HepG2 (cell line): ENCODE measurements at regions not wholly inside any gene's neighbourhood (a gene's known extent, or its start where the extent isn't known, plus 50 kb on each side); places are given as distances from the start of the nearest gene placed in this dataset.

Source experiments
- ATAC-seq: fragments of 200-7000 bp; cut with Tn5 transposase; 3 replicates; pipeline ENCODE4 v1.9.1; 2020; ENCODE audit warnings: mild to moderate bottlenecking, moderate library complexity
- BruUV-seq: library from RNA; stranded (reverse); fragments of 400-500 nt; replicated peaks from 2 replicates; lab custom pipeline; 2021; lab: Mats Ljungman, UMichigan
- CTCF ChIA-PET: fragments of 300-600 bp; formaldehyde crosslinking; extraction: SDS; loops from one replicate; lab custom pipeline; 2021; ENCODE audit warnings: low total read pairs, inconsistent platforms, low intra/inter-chr PET ratio; lab: Yijun Ruan, JAX
- POLR2A ChIA-PET: fragments of 350-600 bp; sonication (Branson Sonifier 250); formaldehyde crosslinking; loops from one replicate; lab custom pipeline; 2020; ENCODE audit warnings: antibody characterized with exemption, inconsistent platforms; lab: Yijun Ruan, JAX
- DNase-seq: peaks from one replicate; pipeline ENCODE4 v3.0.0-alpha.2; 2015; ENCODE audit warnings: low spot score
- FAIRE-seq: peaks from 3 replicates; lab custom pipeline; 2011; peaks lifted over from hg19 to GRCh38; lab: Jason Lieb, UNC
- H2AFZ ChIP-seq: one replicate; pipeline ENCODE4 v1.6.1; 2011; ENCODE audit warnings: low read length, inconsistent platforms
- H3K27ac ChIP-seq: fragments of 300-600 bp; 3 replicates; pipeline ENCODE4 v1.8.0; 2011; ENCODE audit warnings: mixed run types, mild to moderate bottlenecking, mixed read lengths, low read length, inconsistent platforms; ENCODE audit not compliant: insufficient read depth; ENCODE audit errors: extremely low read length
- H3K27me3 ChIP-seq, 2 experiments: fragments of 200-600 bp in 1 of 2; 2 replicates in 1 of 2; 3 replicates in 1 of 2; pipeline versions ENCODE4 v1.6.0 to v1.8.0; 2011; ENCODE audit warnings: low read length in 2 of 2, mild to moderate bottlenecking in 2 of 2, moderate library complexity in 2 of 2, inconsistent platforms in 1 of 2; ENCODE audit not compliant: insufficient read depth in 2 of 2, control insufficient read depth in 1 of 2
- H3K36me3 ChIP-seq, 2 experiments: fragments of 200-600 bp in 1 of 2; replicated peaks in 1 of 2; 2 replicates in 1 of 2; 3 replicates in 1 of 2; pipeline versions ENCODE4 v1.5.1 to v1.8.0; 2011; ENCODE audit warnings: low read length in 2 of 2, inconsistent platforms in 1 of 2; ENCODE audit not compliant: insufficient read depth in 2 of 2, control insufficient read depth in 1 of 2
- H3K4me1 ChIP-seq: 2 replicates; pipeline ENCODE4 v1.5.1; 2012; ENCODE audit warnings: low read length, inconsistent platforms; ENCODE audit not compliant: insufficient read depth
- H3K4me2 ChIP-seq: 2 replicates; pipeline ENCODE4 v1.6.0; 2011; ENCODE audit warnings: low read depth, low read length, inconsistent platforms
- H3K4me3 ChIP-seq, 3 experiments: fragments of 200-600 bp in 1 of 3; sonication (generic), shearing (Covaris generic) in 1 of 3; replicated peaks in 1 of 3; 2 replicates each; pipeline ENCODE4 v1.5.1; 2011 to 2016; ENCODE audit warnings: low read length in 3 of 3, inconsistent platforms in 2 of 3, low read depth in 2 of 3, mild to moderate bottlenecking in 2 of 3, control low read depth in 1 of 3, mixed read lengths in 1 of 3; ENCODE audit not compliant: insufficient read depth in 1 of 3
- H3K79me2 ChIP-seq: one replicate; pipeline ENCODE4 v1.6.1; 2011; ENCODE audit warnings: low read length, inconsistent platforms; ENCODE audit not compliant: insufficient read depth
- H3K9ac ChIP-seq: 2 replicates; pipeline ENCODE4 v1.6.0; 2011; ENCODE audit warnings: mild to moderate bottlenecking, low read depth, low read length, inconsistent platforms; ENCODE audit not compliant: insufficient read depth
- H3K9me3 ChIP-seq: 2 replicates; pipeline ENCODE4 v1.5.1; 2012; ENCODE audit warnings: mild to moderate bottlenecking, low read length
- H4K20me1 ChIP-seq: 2 replicates; pipeline ENCODE4 v1.6.0; 2011; ENCODE audit warnings: inconsistent platforms, mild to moderate bottlenecking, low read length, moderate library complexity; ENCODE audit not compliant: insufficient read depth
- BHLHE40 ChIP-seq: IDR thresholded peaks from 2 replicates; pipeline ENCODE4 v1.6.1; 2011; ENCODE audit warnings: low read length, improper control_type of control experiment
- GTF3A ChIP-seq: sonication (generic); formaldehyde crosslinking; conservative IDR thresholded peaks from 2 replicates; pipeline ENCODE4 v1.4.0; 2020; ENCODE audit warnings: mild to moderate bottlenecking, missing genetic modification reagents
- KMT2A ChIP-seq: sonication (generic); formaldehyde crosslinking; IDR thresholded peaks from 2 replicates; pipeline ENCODE4 v1.4.0; 2020; ENCODE audit warnings: missing genetic modification reagents
- MIER3 ChIP-seq: IDR thresholded peaks from 2 replicates; pipeline ENCODE4 v1.6.1; 2016; ENCODE audit warnings: missing compliant biosample characterization, borderline replicate concordance
- NR3C1 ChIP-seq: sonication (generic); formaldehyde crosslinking; IDR thresholded peaks from 2 replicates; pipeline ENCODE4 v1.4.0; 2020; ENCODE audit warnings: missing genetic modification reagents
- ZNF552 ChIP-seq: sonication (generic); formaldehyde crosslinking; IDR thresholded peaks from 2 replicates; pipeline ENCODE4 v1.9.0; 2022; ENCODE audit warnings: missing genetic modification reagents, mild to moderate bottlenecking, borderline replicate concordance
- WGBS: methylation state at CpG from one replicate; pipeline ENCODE4 v1.1.6; 2017; ENCODE audit warnings: low lambda C conversion rate; 5-methylcytosine and 5-hydroxymethylcytosine counted together
- in situ Hi-C: cut with HindIII; loops from 2 replicates; pipeline ENCODE4 v1.10.0; 2017; ENCODE audit warnings: low pct_unique_long_range_greater_than_20kb; ENCODE audit not compliant: extremely low pct_ligation_motif_present
- intact Hi-C: fragments of 100-400 bp; cut with micrococcal nuclease; formaldehyde crosslinking; loops from one replicate; pipeline ENCODE4 v1.10.0; 2022; ENCODE audit not compliant: unreplicated experiment
- TF ChIP-seq, protein P1 (sequence below): sonication (generic); formaldehyde crosslinking; IDR thresholded peaks from 2 replicates; pipeline ENCODE4 v1.8.1; 2023; ENCODE audit warnings: missing genetic modification reagents, mild to moderate bottlenecking, borderline replicate concordance
- TF ChIP-seq, protein P2 (sequence below): sonication (generic); formaldehyde crosslinking; IDR thresholded peaks from 2 replicates; pipeline ENCODE4 v1.4.0; 2020; ENCODE audit warnings: missing genetic modification reagents
- TF ChIP-seq, protein P3 (sequence below): sonication (generic); formaldehyde crosslinking; IDR thresholded peaks from 2 replicates; pipeline ENCODE4 v1.5.1; 2020; ENCODE audit warnings: mild to moderate bottlenecking, missing genetic modification reagents
- TF ChIP-seq, protein P4 (sequence below): sonication (generic); formaldehyde crosslinking; IDR thresholded peaks from one replicate; pipeline ENCODE4 v1.5.1; 2020; ENCODE audit warnings: mild to moderate bottlenecking, missing genetic modification reagents; ENCODE audit errors: not compliant biosample characterization
- TF ChIP-seq, protein P5 (sequence below): IDR thresholded peaks from 2 replicates; pipeline ENCODE4 v1.6.1; 2016; ENCODE audit warnings: low read depth, borderline replicate concordance

DNA sequence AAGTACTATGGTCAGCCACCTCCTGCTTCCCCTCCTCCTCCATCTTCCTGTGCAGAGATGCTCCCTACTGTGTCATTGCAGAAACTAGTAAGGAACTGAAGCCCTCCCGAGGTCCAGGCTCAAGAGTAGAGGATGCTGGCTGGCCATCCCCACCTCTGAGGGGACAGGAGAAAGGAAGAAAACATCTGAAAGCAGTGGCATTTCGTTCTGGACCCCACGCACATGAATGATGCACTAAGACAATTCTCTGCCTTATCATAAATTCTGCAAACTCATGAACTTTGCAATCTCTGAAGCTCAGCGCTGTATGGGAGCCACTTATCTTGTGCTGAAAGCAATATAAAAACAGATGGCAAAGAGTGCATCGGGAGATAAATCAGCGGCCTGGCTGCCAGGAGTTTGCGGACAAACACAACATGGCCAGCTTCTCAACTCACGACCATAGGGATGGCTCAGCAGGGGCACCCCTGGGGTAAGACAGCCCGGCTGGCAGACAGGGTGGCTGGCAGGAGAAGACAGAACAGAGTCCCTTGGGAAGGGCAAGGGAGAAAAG is 306.4 kb downstream of the NXPE2 start:
- FAIRE-seq (no peak), ATAC-seq (no peak), DNase-seq (no peak)
- Histone ChIP-seq H3K27ac (no peak overlapping the region), H2AFZ (no peak overlapping the region), H3K27me3 (peaks cover 0 to 29% of the 10 kb centered on the region in 2 experiments; a peak in 4 of 5 replicates), H3K79me2 (no peaks in the 10 kb centered on the region), H3K9ac (no peak overlapping the region), H3K9me3 (no peaks in the 10 kb centered on the region), H4K20me1 (no peaks in the 10 kb centered on the region), H3K36me3 (no peaks in the 10 kb centered on the region), H3K4me3 (no peak overlapping the region), H3K4me1 (no peaks in the 10 kb centered on the region), H3K4me2 (no peak overlapping the region)
- ChIA-PET POLR2A (no interaction called here), CTCF (no interaction called here)
- in situ Hi-C loops: no loop called here
- 33% methylated on average over 9 of the region's 9 CpGs for WGBS
- BruUV-seq: no TSS peak
- intact Hi-C loops: no loop called here
- TF ChIP-seq GTF3A (no peak), MIER3 (CRISPR knock-in tag) (no peak), KMT2A (no peak), ZNF552 (no peak), BHLHE40 (no peak), NR3C1 (CRISPR knock-in tag) (no peak)
- TF ChIP-seq, protein P1, sequence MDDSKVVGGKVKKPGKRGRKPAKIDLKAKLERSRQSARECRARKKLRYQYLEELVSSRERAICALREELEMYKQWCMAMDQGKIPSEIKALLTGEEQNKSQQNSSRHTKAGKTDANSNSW (CRISPR knock-in tag): no peak
- TF ChIP-seq, protein P2, sequence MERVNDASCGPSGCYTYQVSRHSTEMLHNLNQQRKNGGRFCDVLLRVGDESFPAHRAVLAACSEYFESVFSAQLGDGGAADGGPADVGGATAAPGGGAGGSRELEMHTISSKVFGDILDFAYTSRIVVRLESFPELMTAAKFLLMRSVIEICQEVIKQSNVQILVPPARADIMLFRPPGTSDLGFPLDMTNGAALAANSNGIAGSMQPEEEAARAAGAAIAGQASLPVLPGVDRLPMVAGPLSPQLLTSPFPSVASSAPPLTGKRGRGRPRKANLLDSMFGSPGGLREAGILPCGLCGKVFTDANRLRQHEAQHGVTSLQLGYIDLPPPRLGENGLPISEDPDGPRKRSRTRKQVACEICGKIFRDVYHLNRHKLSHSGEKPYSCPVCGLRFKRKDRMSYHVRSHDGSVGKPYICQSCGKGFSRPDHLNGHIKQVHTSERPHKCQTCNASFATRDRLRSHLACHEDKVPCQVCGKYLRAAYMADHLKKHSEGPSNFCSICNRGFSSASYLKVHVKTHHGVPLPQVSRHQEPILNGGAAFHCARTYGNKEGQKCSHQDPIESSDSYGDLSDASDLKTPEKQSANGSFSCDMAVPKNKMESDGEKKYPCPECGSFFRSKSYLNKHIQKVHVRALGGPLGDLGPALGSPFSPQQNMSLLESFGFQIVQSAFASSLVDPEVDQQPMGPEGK (CRISPR knock-in tag): no peak
- TF ChIP-seq, protein P3, sequence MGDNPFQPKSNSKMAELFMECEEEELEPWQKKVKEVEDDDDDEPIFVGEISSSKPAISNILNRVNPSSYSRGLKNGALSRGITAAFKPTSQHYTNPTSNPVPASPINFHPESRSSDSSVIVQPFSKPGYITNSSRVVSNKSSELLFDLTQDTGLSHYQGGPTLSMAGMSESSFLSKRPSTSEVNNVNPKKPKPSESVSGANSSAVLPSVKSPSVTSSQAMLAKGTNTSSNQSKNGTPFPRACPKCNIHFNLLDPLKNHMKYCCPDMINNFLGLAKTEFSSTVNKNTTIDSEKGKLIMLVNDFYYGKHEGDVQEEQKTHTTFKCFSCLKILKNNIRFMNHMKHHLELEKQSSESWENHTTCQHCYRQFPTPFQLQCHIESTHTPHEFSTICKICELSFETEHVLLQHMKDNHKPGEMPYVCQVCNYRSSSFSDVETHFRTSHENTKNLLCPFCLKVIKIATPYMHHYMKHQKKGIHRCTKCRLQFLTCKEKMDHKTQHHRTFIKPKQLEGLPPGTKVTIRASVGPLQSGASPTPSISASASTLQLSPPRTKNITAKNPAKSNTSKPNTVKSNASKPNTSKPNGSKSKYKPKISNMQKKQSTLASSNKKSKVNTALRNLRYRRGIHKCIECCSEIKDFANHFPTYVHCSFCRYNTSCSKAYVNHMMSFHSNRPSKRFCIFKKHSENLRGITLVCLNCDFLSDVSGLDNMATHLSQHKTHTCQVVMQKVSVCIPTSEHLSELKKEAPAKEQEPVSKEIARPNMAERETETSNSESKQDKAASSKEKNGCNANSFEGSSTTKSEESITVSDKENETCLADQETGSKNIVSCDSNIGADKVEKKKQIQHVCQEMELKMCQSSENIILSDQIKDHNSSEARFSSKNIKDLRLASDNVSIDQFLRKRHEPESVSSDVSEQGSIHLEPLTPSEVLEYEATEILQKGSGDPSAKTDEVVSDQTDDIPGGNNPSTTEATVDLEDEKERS: no peak
- TF ChIP-seq, protein P4, sequence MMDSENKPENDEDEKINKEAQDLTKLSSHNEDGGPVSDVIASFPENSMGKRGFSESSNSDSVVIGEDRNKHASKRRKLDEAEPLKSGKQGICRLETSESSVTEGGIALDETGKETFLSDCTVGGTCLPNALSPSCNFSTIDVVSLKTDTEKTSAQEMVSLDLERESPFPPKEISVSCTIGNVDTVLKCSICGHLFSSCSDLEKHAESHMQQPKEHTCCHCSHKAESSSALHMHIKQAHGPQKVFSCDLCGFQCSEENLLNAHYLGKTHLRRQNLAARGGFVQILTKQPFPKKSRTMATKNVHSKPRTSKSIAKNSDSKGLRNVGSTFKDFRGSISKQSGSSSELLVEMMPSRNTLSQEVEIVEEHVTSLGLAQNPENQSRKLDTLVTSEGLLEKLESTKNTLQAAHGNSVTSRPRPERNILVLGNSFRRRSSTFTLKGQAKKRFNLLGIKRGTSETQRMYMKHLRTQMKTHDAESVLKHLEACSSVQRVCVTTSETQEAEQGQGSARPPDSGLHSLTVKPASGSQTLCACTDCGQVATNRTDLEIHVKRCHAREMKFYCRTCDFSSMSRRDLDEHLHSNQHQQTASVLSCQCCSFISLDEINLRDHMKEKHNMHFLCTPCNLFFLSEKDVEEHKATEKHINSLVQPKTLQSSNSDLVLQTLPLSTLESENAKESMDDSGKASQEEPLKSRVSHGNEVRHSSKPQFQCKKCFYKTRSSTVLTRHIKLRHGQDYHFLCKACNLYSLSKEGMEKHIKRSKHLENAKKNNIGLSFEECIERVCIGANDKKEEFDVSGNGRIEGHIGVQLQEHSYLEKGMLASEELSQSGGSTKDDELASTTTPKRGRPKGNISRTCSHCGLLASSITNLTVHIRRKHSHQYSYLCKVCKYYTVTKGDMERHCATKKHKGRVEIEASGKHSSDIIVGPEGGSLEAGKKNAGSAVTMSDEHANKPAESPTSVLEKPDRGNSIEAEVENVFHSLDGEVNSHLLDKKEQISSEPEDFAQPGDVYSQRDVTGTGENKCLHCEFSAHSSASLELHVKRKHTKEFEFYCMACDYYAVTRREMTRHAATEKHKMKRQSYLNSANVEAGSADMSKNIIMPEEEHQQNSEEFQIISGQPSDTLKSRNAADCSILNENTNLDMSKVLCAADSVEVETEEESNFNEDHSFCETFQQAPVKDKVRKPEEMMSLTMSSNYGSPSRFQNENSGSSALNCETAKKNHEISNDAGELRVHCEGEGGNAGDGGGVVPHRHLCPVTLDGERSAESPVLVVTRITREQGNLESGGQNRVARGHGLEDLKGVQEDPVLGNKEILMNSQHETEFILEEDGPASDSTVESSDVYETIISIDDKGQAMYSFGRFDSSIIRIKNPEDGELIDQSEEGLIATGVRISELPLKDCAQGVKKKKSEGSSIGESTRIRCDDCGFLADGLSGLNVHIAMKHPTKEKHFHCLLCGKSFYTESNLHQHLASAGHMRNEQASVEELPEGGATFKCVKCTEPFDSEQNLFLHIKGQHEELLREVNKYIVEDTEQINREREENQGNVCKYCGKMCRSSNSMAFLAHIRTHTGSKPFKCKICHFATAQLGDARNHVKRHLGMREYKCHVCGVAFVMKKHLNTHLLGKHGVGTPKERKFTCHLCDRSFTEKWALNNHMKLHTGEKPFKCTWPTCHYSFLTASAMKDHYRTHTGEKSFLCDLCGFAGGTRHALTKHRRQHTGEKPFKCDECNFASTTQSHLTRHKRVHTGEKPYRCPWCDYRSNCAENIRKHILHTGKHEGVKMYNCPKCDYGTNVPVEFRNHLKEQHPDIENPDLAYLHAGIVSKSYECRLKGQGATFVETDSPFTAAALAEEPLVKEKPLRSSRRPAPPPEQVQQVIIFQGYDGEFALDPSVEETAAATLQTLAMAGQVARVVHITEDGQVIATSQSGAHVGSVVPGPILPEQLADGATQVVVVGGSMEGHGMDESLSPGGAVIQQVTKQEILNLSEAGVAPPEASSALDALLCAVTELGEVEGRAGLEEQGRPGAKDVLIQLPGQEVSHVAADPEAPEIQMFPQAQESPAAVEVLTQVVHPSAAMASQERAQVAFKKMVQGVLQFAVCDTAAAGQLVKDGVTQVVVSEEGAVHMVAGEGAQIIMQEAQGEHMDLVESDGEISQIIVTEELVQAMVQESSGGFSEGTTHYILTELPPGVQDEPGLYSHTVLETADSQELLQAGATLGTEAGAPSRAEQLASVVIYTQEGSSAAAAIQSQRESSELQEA (CRISPR knock-in tag): no peak
- TF ChIP-seq, protein P5, sequence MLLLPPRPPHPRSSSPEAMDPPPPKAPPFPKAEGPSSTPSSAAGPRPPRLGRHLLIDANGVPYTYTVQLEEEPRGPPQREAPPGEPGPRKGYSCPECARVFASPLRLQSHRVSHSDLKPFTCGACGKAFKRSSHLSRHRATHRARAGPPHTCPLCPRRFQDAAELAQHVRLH: no peak
